ENCODE measurements at regions not wholly inside any gene's neighbourhood (a gene's known extent, or its start where the extent isn't known, plus 50 kb on each side); places are given as distances from the start of the nearest gene placed in this dataset.
"Not testable (repeated sequence)": the region's sequence is repeated elsewhere in the genome, so short reads cannot be mapped to it uniquely, and the experiment has no call there.

GRCh38 chr1:234782791-234783190 lies 172.8 kb upstream of the IRF2BP2 start:
- no peak for TF ChIP-seq CTCF (IDR thresholded peaks at IDR 0.05; ENCODE audit: unreplicated experiment)
- Mint-ChIP-seq H3K4me3 (no peak overlapping the region), H3K27me3 (ENCODE audit: low read depth) (no peaks in the 10 kb centered on the region), H3K4me1 (peaks cover 4% of the 10 kb centered on the region), H3K27ac (no peak overlapping the region), H3K9me3 (no peaks in the 10 kb centered on the region), H3K36me3 (no peaks in the 10 kb centered on the region)
- DNase-seq (ENCODE audit: low spot score in 2 of 2, unreplicated experiment in 2 of 2): no peak

GRCh38 chr1:234782105-234782751 lies 172.2 kb upstream of the IRF2BP2 start:
- H3K4me3 Mint-ChIP-seq: no peak overlapping the region
- no peak for TF ChIP-seq CTCF (IDR thresholded peaks at IDR 0.05; ENCODE audit: unreplicated experiment)
- no peaks in the 10 kb centered on the region for H3K9me3 Mint-ChIP-seq
- H3K36me3 Mint-ChIP-seq: no peaks in the 10 kb centered on the region
- no peak overlapping the region for H3K27ac Mint-ChIP-seq
- H3K27me3 Mint-ChIP-seq (ENCODE audit: low read depth): no peaks in the 10 kb centered on the region
- peaks cover 4% of the 10 kb centered on the region for H3K4me1 Mint-ChIP-seq
- no peak for DNase-seq (ENCODE audit: low spot score in 2 of 2, unreplicated experiment in 2 of 2)

- H3K36me3 Mint-ChIP-seq: no peaks in the 10 kb centered on the region
- peaks cover 4% of the 10 kb centered on the region for H3K4me1 Mint-ChIP-seq
- H3K27ac Mint-ChIP-seq: no peak overlapping the region
- TF ChIP-seq CTCF (IDR thresholded peaks at IDR 0.05; ENCODE audit: unreplicated experiment): no peak
- no peak for DNase-seq (ENCODE audit: low spot score in 2 of 2, unreplicated experiment in 2 of 2)
- no peak overlapping the region for H3K4me3 Mint-ChIP-seq
- H3K9me3 Mint-ChIP-seq: no peaks in the 10 kb centered on the region
- H3K27me3 Mint-ChIP-seq (ENCODE audit: low read depth): no peaks in the 10 kb centered on the region
Observed at GRCh38 chr1:234781241-234782065, 171.5 kb upstream of the IRF2BP2 start.

DNA sequence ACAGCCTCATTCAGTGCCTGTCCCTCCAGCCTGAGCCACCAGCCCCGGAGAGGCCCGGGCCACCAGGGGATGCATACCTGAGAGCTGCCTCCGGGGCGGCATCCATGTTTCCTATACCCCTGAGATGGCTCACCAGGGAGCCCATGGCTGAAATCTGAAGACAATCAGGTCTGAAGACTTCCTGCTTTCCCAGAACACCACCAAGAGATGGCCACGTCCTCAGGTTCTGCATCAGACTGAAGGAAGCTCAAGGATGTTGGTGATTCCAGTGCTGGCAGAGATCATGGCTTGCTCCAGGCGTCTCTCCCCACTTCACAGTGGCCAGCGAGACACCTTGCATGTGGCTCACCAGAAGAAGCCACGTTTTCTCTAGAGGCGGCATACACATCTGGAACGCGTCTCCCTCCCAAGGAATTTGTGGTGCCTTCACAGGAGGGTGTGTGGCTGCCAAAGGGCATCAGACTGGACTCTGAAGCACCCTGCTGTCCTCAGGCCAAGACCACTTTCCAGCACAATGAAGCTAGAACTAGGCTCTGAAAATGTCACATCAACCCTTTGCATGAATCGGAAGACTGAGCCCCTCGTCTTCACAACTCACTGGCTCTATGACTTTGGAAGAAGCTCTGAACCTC lies 170.7 kb upstream of the IRF2BP2 start:
- H3K9me3 Mint-ChIP-seq: no peaks in the 10 kb centered on the region
- H3K27ac Mint-ChIP-seq: no peak overlapping the region
- no peak for DNase-seq (ENCODE audit: low spot score in 2 of 2, unreplicated experiment in 2 of 2)
- H3K4me3 Mint-ChIP-seq: no peak overlapping the region
- no peaks in the 10 kb centered on the region for H3K36me3 Mint-ChIP-seq
- peaks cover 3% of the 10 kb centered on the region for H3K4me1 Mint-ChIP-seq
- no peaks in the 10 kb centered on the region for H3K27me3 Mint-ChIP-seq (ENCODE audit: low read depth)
- no peak for TF ChIP-seq CTCF (IDR thresholded peaks at IDR 0.05; ENCODE audit: unreplicated experiment)

GRCh38 chr1:234780112-234780511 lies 170.1 kb upstream of the IRF2BP2 start:
- no peak overlapping the region for H3K4me3 Mint-ChIP-seq
- peaks cover 3% of the 10 kb centered on the region for H3K9me3 Mint-ChIP-seq
- H3K4me1 Mint-ChIP-seq: no peaks in the 10 kb centered on the region
- no peaks in the 10 kb centered on the region for H3K36me3 Mint-ChIP-seq
- no peak for TF ChIP-seq CTCF (IDR thresholded peaks at IDR 0.05; ENCODE audit: unreplicated experiment)
- DNase-seq (ENCODE audit: low spot score in 2 of 2, unreplicated experiment in 2 of 2): no peak
- H3K27me3 Mint-ChIP-seq (ENCODE audit: low read depth): no peaks in the 10 kb centered on the region
- H3K27ac Mint-ChIP-seq: no peak overlapping the region

DNA sequence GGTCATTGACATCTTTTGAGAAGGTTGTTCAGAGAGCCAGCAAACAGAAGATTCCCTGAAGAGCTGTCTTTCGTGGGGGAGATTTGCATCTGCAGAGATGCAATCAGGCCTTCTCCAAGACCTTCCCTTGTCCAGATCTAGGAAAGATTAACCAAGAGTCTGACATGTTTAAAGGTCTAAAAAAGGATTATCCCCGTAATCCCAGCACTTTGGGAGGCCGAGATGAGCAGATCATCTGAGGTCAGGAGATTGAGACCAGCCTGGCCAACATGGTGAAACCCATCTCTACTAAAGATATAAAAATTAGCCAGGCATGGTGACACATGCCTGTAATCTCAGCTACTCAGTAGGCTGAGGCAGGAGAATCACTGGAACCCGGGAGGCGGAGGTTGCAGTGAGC lies 169.6 kb upstream of the IRF2BP2 start:
- not testable (repeated sequence) for DNase-seq (ENCODE audit: low spot score in 2 of 2, unreplicated experiment in 2 of 2); H3K4me3 Mint-ChIP-seq; H3K9me3 Mint-ChIP-seq; H3K27ac Mint-ChIP-seq; H3K36me3 Mint-ChIP-seq; H3K27me3 Mint-ChIP-seq (ENCODE audit: low read depth); H3K4me1 Mint-ChIP-seq
